GM12878 (cell line): ENCODE measurements at regions not wholly inside any gene's neighbourhood (a gene's known extent, or its start where the extent isn't known, plus 50 kb on each side); places are given as distances from the start of the nearest gene placed in this dataset.

Experiments
- ATAC-seq: fragments of 200-7000 bp; cut with Tn5 transposase; 3 replicates; pipeline ENCODE4 v1.9.1; 2020; ENCODE audit warnings: mild to moderate bottlenecking, moderate library complexity
- BruUV-seq: library from RNA; stranded (reverse); fragments of 400-500 nt; replicated peaks from 2 replicates; lab custom pipeline; 2021; lab: Mats Ljungman, UMichigan
- CTCF ChIA-PET: fragments of 300-600 bp; sonication (Branson Sonifier 250); formaldehyde crosslinking; extraction: SDS; loops from one replicate; lab custom pipeline; 2021; ENCODE audit warnings: inconsistent platforms; lab: Yijun Ruan, JAX
- POLR2A ChIA-PET: fragments of 350-600 bp; formaldehyde crosslinking; extraction: SDS; loops from one replicate; lab custom pipeline; 2021; ENCODE audit warnings: inconsistent platforms; lab: Charles Lee
- RAD21 ChIA-PET: fragments of 300-600 bp; sonication (Branson Sonifier 250); formaldehyde crosslinking; loops from one replicate; lab custom pipeline; 2023; ENCODE audit warnings: antibody characterized with exemption; ENCODE audit not compliant: unreplicated experiment; lab: Charles Lee
- SMC1A ChIA-PET: fragments of 300-600 bp; sonication (Branson Sonifier 250); formaldehyde crosslinking; loops from one replicate; lab custom pipeline; 2023; ENCODE audit not compliant: unreplicated experiment, uncharacterized antibody; lab: Charles Lee
- DNase-seq: peaks from one replicate; pipeline ENCODE4 v3.0.0-alpha.2; 2011; ENCODE audit warnings: low read depth, low spot score
- FAIRE-seq: peaks from 3 replicates; lab custom pipeline; 2011; peaks lifted over from hg19 to GRCh38; lab: Jason Lieb, UNC
- H2AFZ ChIP-seq: 2 replicates; pipeline ENCODE4 v1.6.0; 2011; ENCODE audit warnings: low read depth, low read length, control low read depth; ENCODE audit not compliant: control insufficient read depth
- H3K27ac ChIP-seq: 2 replicates; pipeline ENCODE4 v1.5.1; 2011; ENCODE audit warnings: control low read depth; ENCODE audit not compliant: control insufficient read depth, insufficient read depth
- H3K27me3 ChIP-seq, 2 experiments: replicated peaks in 1 of 2; 2 replicates each; pipeline versions ENCODE4 v1.6.0 to v1.6.1; 2011; ENCODE audit warnings: low read length in 1 of 2; ENCODE audit not compliant: control insufficient read depth in 2 of 2, insufficient read depth in 2 of 2
- H3K36me3 ChIP-seq, 2 experiments: 2 replicates each; pipeline ENCODE4 v1.5.1; 2011; ENCODE audit warnings: low read length in 1 of 2; ENCODE audit not compliant: control insufficient read depth in 2 of 2, insufficient read depth in 2 of 2
- H3K4me1 ChIP-seq: 2 replicates; pipeline ENCODE4 v1.6.1; 2011; ENCODE audit warnings: mild to moderate bottlenecking, low read length, moderate library complexity, mixed read lengths; ENCODE audit not compliant: control insufficient read depth, insufficient read depth
- H3K4me2 ChIP-seq: 2 replicates; pipeline ENCODE4 v1.6.0; 2011; ENCODE audit warnings: control low read depth; ENCODE audit not compliant: control insufficient read depth, insufficient read depth
- H3K4me3 ChIP-seq: fragments of 200-600 bp; sonication (generic); 2 replicates; pipeline ENCODE4 v1.5.1; 2016
- H3K79me2 ChIP-seq: 2 replicates; pipeline ENCODE4 v1.6.0; 2011; ENCODE audit warnings: low read length; ENCODE audit not compliant: control insufficient read depth, insufficient read depth
- H3K9ac ChIP-seq: 2 replicates; pipeline ENCODE4 v1.8.0; 2011; ENCODE audit warnings: low read length, control low read depth, mixed read lengths; ENCODE audit not compliant: control insufficient read depth, insufficient read depth
- H3K9me3 ChIP-seq: replicated peaks from 3 replicates; pipeline ENCODE4 v1.5.1; 2011; ENCODE audit warnings: mild to moderate bottlenecking, low read length; ENCODE audit not compliant: control insufficient read depth, insufficient read depth
- H4K20me1 ChIP-seq: 2 replicates; pipeline ENCODE4 v1.6.0; 2011; ENCODE audit not compliant: control insufficient read depth, insufficient read depth
- ATF3 ChIP-seq: IDR thresholded peaks from 2 replicates; pipeline ENCODE4 v1.6.1; 2011; ENCODE audit warnings: low read depth, mild to moderate bottlenecking, low read length, moderate library complexity, borderline replicate concordance; ENCODE audit errors: extremely low read depth
- CREM ChIP-seq: IDR thresholded peaks from 2 replicates; pipeline ENCODE4 v1.6.1; 2014; ENCODE audit warnings: antibody characterized with exemption, low read depth
- IKZF2 ChIP-seq, 2 experiments: fragments of 450-650 bp; IDR thresholded peaks; 2 replicates each; pipeline ENCODE4 v1.6.1; 2017; ENCODE audit warnings: mild to moderate bottlenecking in 2 of 2, moderate library complexity in 2 of 2
- MLLT1 ChIP-seq: fragments of 450-650 bp; IDR thresholded peaks from 2 replicates; pipeline ENCODE4 v1.6.1; 2016; ENCODE audit warnings: mild to moderate bottlenecking
- NR2C2 ChIP-seq: IDR thresholded peaks from 2 replicates; pipeline ENCODE4 v1.6.1; 2011; ENCODE audit warnings: borderline replicate concordance, low read depth; ENCODE audit not compliant: control insufficient read depth, insufficient read length
- NR2F1 ChIP-seq: fragments of 450-650 bp; conservative IDR thresholded peaks from 2 replicates; pipeline ENCODE4 v1.6.1; 2017; ENCODE audit warnings: mild to moderate bottlenecking
- RAD51 ChIP-seq: fragments of 450-650 bp; IDR thresholded peaks from 2 replicates; pipeline ENCODE4 v1.6.1; 2016; ENCODE audit warnings: moderate library complexity, mild to moderate bottlenecking, inconsistent platforms
- SPI1 ChIP-seq: IDR thresholded peaks from 2 replicates; pipeline ENCODE4 v1.6.1; 2011; ENCODE audit warnings: low read depth, mild to moderate bottlenecking, low read length, moderate library complexity, borderline replicate concordance; ENCODE audit not compliant: insufficient read depth
- ZNF384 ChIP-seq: IDR thresholded peaks from 2 replicates; pipeline ENCODE4 v1.6.1; 2012; ENCODE audit warnings: low read depth, mild to moderate bottlenecking, low read length, improper control_type of control experiment, borderline replicate concordance
- WGBS: methylation state at CpG from one replicate; pipeline ENCODE4 v1.1.6; 2016; ENCODE audit warnings: low lambda C conversion rate; ENCODE audit not compliant: insufficient replicate concordance, insufficient coverage; ENCODE audit errors: missing lambda C conversion rate; 5-methylcytosine and 5-hydroxymethylcytosine counted together
- in situ Hi-C: fragments of 300-500 bp; cut with MboI; formaldehyde crosslinking; loops from 9 replicates; pipeline ENCODE4 v1.14.3; 2018; ENCODE audit warnings: mixed read lengths
- intact Hi-C: fragments of 100-400 bp; cut with micrococcal nuclease; formaldehyde crosslinking; loops from one replicate; pipeline ENCODE4 v1.14.2; 2022; ENCODE audit not compliant: unreplicated experiment

- no peaks in the 10 kb centered on the region for H3K4me1 ChIP-seq
- FAIRE-seq (no peak), DNase-seq (no peak), ATAC-seq (peak; percentile 33; the same call in 2 of the 3 replicates)
- ChIA-PET POLR2A (no interaction called here), SMC1A (interaction anchor here (1.9 to 2.6 kb wide), 2 partner anchors 17 to 22 kb away, joined by 5 to 12 read pairs; no protein-coding TSS in a partner anchor), RAD21 (interaction anchor here (0.7 to 1.3 kb wide), 2 partner anchors 23 to 86 kb away, joined by 3 to 4 read pairs; no protein-coding TSS in a partner anchor), CTCF (no interaction called here)
- no peaks in the 10 kb centered on the region; the same call in 2 of the 3 replicates for H3K9me3 ChIP-seq
- no peak overlapping the region for H3K27ac ChIP-seq
- 60% methylated on average over 1 of the region's 1 CpG for WGBS
- no peak overlapping the region for H3K4me3 ChIP-seq
- intact Hi-C loops (no loop called here), in situ Hi-C loops (no loop called here)
- no peaks in the 10 kb centered on the region for H3K27me3 ChIP-seq
- H2AFZ ChIP-seq = no peak overlapping the region
- BruUV-seq = no TSS peak
- H3K79me2 ChIP-seq = no peaks in the 10 kb centered on the region
- TF ChIP-seq SPI1 (peak; percentile 65; the same call in 1 of the 2 replicates), RAD51 (no peak), IKZF2 (IDR thresholded peaks at IDR 0.05) (peak in 1 of 2 experiments; percentile 20; a peak in 2 of 4 replicates), ZNF384 (peak; percentile 76)
- no peak overlapping the region for H3K9ac ChIP-seq
- no peaks in the 10 kb centered on the region for H3K36me3 ChIP-seq
- no peaks in the 10 kb centered on the region for H4K20me1 ChIP-seq
- no peak overlapping the region for H3K4me2 ChIP-seq
These were observed 190.4 kb downstream of the AHR start for GRCh38 chr7:17488829-17489228.

GRCh38 chr7:17489961-17490360 lies 191.5 kb downstream of the AHR start:
- FAIRE-seq (no peak), DNase-seq (no peak), ATAC-seq (no peak)
- TF ChIP-seq CREM (no peak), ATF3 (no peak), NR2F1 (no peak), MLLT1 (no peak), NR2C2 (no peak)
- no peak overlapping the region for H3K4me2 ChIP-seq
- WGBS = 57% methylated on average over 4 of the region's 4 CpGs
- H3K27ac ChIP-seq = no peak overlapping the region
- no peaks in the 10 kb centered on the region for H3K27me3 ChIP-seq
- ChIA-PET SMC1A (interaction anchor here (0.7 to 2.6 kb wide), 16 partner anchors 11 to 188 kb away, joined by 3 to 12 read pairs (median 4); no protein-coding TSS in a partner anchor), CTCF (interaction anchor here (0.7 to 1.7 kb wide), 6 partner anchors 9 to 158 kb away, joined by 3 to 6 read pairs (median 4); no protein-coding TSS in a partner anchor), POLR2A (no interaction called here), RAD21 (interaction anchor here (0.9 to 2.1 kb wide), 3 partner anchors 12 to 187 kb away, joined by 3 to 10 read pairs (median 8); no protein-coding TSS in a partner anchor)
- no TSS peak for BruUV-seq
- H3K9me3 ChIP-seq = no peaks in the 10 kb centered on the region
- H2AFZ ChIP-seq = no peak overlapping the region
- H3K4me1 ChIP-seq = no peaks in the 10 kb centered on the region
- H3K9ac ChIP-seq = no peak overlapping the region
- intact Hi-C loops (loop anchor here (5.0 to 10.0 kb wide), 2 partner anchors 88 to 335 kb away; no protein-coding TSS in a partner anchor), in situ Hi-C loops (no loop called here)
- no peaks in the 10 kb centered on the region for H3K36me3 ChIP-seq
- H3K79me2 ChIP-seq = no peaks in the 10 kb centered on the region
- H3K4me3 ChIP-seq = no peak overlapping the region
- no peaks in the 10 kb centered on the region for H4K20me1 ChIP-seq
